ENCODE measurements at regions not wholly inside any gene's neighbourhood (a gene's known extent, or its start where the extent isn't known, plus 50 kb on each side); places are given as distances from the start of the nearest gene placed in this dataset.

- Histone ChIP-seq H3K4me1 (ENCODE audit: control insufficient read depth in 1 of 2, insufficient read depth in 2 of 2, low read length in 2 of 2) (no peaks in the 10 kb centered on the region), H3K27ac (ENCODE audit: low read depth, low read length) (no peak overlapping the region), H3K9ac (ENCODE audit: low read depth in 1 of 2, low read length in 2 of 2) (no peak overlapping the region), H3K36me3 (ENCODE audit: control insufficient read depth in 1 of 2, insufficient read depth in 2 of 2, low read length in 2 of 2) (no peaks in the 10 kb centered on the region), H3K27me3 (ENCODE audit: control insufficient read depth in 1 of 2, insufficient read depth in 2 of 2, low read length in 2 of 2) (no peaks in the 10 kb centered on the region), H3K9me3 (ENCODE audit: control insufficient read depth in 1 of 2, low read length in 2 of 2) (peaks cover 2 to 3% of the 10 kb centered on the region in 2 donors), H3K4me3 (ENCODE audit: low read depth in 1 of 2, low read length in 2 of 2) (no peak overlapping the region)
These were observed 327.9 kb downstream of the EN1 start for GRCh38 chr2:118519511-118519910.

- Histone ChIP-seq H3K4me3 (ENCODE audit: low read depth in 1 of 2, low read length in 2 of 2) (no peak overlapping the region), H3K9ac (ENCODE audit: low read depth in 1 of 2, low read length in 2 of 2) (no peak overlapping the region), H3K36me3 (ENCODE audit: control insufficient read depth in 1 of 2, insufficient read depth in 2 of 2, low read length in 2 of 2) (no peaks in the 10 kb centered on the region), H3K27me3 (ENCODE audit: control insufficient read depth in 1 of 2, insufficient read depth in 2 of 2, low read length in 2 of 2) (peaks cover 0 to 8% of the 10 kb centered on the region in 2 donors), H3K4me1 (ENCODE audit: control insufficient read depth in 1 of 2, insufficient read depth in 2 of 2, low read length in 2 of 2) (no peaks in the 10 kb centered on the region), H3K9me3 (ENCODE audit: control insufficient read depth in 1 of 2, low read length in 2 of 2) (no peaks in the 10 kb centered on the region), H3K27ac (ENCODE audit: low read depth, low read length) (no peak overlapping the region)
These were observed 336.6 kb downstream of the EN1 start for GRCh38 chr2:118510807-118511206.

DNA sequence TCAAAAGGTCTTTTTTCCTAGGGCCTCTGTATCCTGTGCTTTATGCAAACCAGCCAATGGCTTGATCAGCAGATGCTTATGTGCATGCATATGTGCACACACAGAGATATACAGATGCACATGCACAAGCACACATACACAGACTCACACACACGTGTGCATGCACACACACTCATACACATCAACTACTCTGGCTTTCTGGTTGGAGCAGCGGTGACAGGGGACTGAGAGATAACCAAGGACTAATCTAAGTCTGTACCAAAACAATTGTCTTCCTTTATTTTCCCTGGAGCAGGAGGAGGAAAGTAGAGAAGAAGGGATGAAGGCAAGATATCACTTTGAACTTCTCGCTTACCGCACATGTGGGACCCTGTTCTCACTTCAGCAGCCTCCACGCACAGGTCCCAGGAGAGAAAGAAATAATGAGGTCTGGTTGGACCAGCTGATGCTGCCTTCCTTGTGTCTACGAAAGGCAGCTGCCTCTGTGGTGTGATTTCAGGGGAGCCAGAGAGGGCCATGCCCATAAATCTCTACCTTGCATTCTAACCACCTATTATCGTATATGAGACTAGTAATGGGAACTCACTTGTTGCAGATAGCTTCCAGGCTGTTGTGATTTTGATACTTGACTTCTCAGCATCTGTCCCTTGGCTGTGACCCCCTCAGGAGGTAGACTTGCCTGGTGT is 338.0 kb downstream of the EN1 start:
- Histone ChIP-seq H3K27me3 (ENCODE audit: control insufficient read depth in 1 of 2, insufficient read depth in 2 of 2, low read length in 2 of 2) (peaks cover 0 to 8% of the 10 kb centered on the region in 2 donors), H3K27ac (ENCODE audit: low read depth, low read length) (no peak overlapping the region), H3K4me1 (ENCODE audit: control insufficient read depth in 1 of 2, insufficient read depth in 2 of 2, low read length in 2 of 2) (no peaks in the 10 kb centered on the region), H3K4me3 (ENCODE audit: low read depth in 1 of 2, low read length in 2 of 2) (no peak overlapping the region), H3K36me3 (ENCODE audit: control insufficient read depth in 1 of 2, insufficient read depth in 2 of 2, low read length in 2 of 2) (no peaks in the 10 kb centered on the region), H3K9me3 (ENCODE audit: control insufficient read depth in 1 of 2, low read length in 2 of 2) (no peaks in the 10 kb centered on the region), H3K9ac (ENCODE audit: low read depth in 1 of 2, low read length in 2 of 2) (no peak overlapping the region)

DNA sequence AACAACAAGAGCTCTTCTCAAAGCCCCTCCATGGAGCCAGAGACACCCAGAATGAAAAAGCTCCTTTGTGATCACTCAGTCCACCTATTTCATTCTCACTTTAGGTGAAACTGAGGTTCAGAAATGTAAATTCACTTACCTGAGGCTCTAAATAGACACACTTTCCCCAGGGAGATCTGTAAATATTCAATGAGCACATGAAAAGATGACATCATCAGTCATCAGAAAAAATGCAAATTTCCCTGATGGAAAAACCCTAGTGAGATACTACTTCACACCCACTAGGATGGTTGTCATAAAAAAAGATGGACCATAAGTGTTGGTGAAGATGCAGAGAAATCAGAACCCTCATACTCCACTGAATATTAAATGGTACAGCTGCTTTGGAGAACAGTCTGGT is 339.2 kb downstream of the EN1 start:
- Histone ChIP-seq H3K36me3 (ENCODE audit: control insufficient read depth in 1 of 2, insufficient read depth in 2 of 2, low read length in 2 of 2) (no peaks in the 10 kb centered on the region), H3K27me3 (ENCODE audit: control insufficient read depth in 1 of 2, insufficient read depth in 2 of 2, low read length in 2 of 2) (peaks cover 0 to 8% of the 10 kb centered on the region in 2 donors), H3K4me1 (ENCODE audit: control insufficient read depth in 1 of 2, insufficient read depth in 2 of 2, low read length in 2 of 2) (no peaks in the 10 kb centered on the region), H3K9me3 (ENCODE audit: control insufficient read depth in 1 of 2, low read length in 2 of 2) (no peaks in the 10 kb centered on the region), H3K4me3 (ENCODE audit: low read depth in 1 of 2, low read length in 2 of 2) (no peak overlapping the region), H3K9ac (ENCODE audit: low read depth in 1 of 2, low read length in 2 of 2) (no peak overlapping the region), H3K27ac (ENCODE audit: low read depth, low read length) (no peak overlapping the region)

GRCh38 chr2:118505436-118505835 is 342.0 kb downstream of the EN1 start:
- Histone ChIP-seq H3K27ac (ENCODE audit: low read depth, low read length) (no peak overlapping the region), H3K9me3 (ENCODE audit: control insufficient read depth in 1 of 2, low read length in 2 of 2) (no peaks in the 10 kb centered on the region), H3K9ac (ENCODE audit: low read depth in 1 of 2, low read length in 2 of 2) (no peak overlapping the region), H3K27me3 (ENCODE audit: control insufficient read depth in 1 of 2, insufficient read depth in 2 of 2, low read length in 2 of 2) (peaks cover 0 to 5% of the 10 kb centered on the region in 2 donors), H3K36me3 (ENCODE audit: control insufficient read depth in 1 of 2, insufficient read depth in 2 of 2, low read length in 2 of 2) (no peaks in the 10 kb centered on the region), H3K4me3 (ENCODE audit: low read depth in 1 of 2, low read length in 2 of 2) (no peak overlapping the region), H3K4me1 (ENCODE audit: control insufficient read depth in 1 of 2, insufficient read depth in 2 of 2, low read length in 2 of 2) (no peaks in the 10 kb centered on the region)

DNA sequence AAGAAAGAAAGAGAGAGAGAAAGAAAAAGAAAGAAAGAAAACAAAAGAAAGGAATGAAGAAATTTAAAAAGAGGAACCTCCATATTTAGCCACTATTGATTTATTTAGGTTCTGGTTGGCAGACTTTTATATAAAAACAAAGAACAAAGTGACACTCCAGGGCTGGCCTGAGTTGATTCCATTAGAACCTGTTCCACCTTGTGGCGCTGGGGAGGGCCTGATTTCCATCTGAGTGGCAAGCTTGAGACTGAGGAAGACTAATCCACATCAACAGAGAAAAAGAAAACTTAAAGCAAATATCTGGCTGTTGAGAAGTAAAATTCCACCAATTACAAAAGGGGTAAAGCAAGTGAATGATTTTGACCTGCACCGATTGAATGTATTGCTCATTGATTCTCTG is 345.3 kb downstream of the EN1 start:
- H3K36me3 ChIP-seq (ENCODE audit: control insufficient read depth in 1 of 2, insufficient read depth in 2 of 2, low read length in 2 of 2), result no peaks in the 10 kb centered on the region
- H3K9ac ChIP-seq (ENCODE audit: low read depth in 1 of 2, low read length in 2 of 2), result no peak overlapping the region
- no peaks in the 10 kb centered on the region for H3K9me3 ChIP-seq (ENCODE audit: control insufficient read depth in 1 of 2, low read length in 2 of 2)
- no peaks in the 10 kb centered on the region for H3K4me1 ChIP-seq (ENCODE audit: control insufficient read depth in 1 of 2, insufficient read depth in 2 of 2, low read length in 2 of 2)
- H3K27ac ChIP-seq (ENCODE audit: low read depth, low read length), result no peak overlapping the region
- no peaks in the 10 kb centered on the region for H3K27me3 ChIP-seq (ENCODE audit: control insufficient read depth in 1 of 2, insufficient read depth in 2 of 2, low read length in 2 of 2)
- no peak overlapping the region for H3K4me3 ChIP-seq (ENCODE audit: low read depth in 1 of 2, low read length in 2 of 2)

DNA sequence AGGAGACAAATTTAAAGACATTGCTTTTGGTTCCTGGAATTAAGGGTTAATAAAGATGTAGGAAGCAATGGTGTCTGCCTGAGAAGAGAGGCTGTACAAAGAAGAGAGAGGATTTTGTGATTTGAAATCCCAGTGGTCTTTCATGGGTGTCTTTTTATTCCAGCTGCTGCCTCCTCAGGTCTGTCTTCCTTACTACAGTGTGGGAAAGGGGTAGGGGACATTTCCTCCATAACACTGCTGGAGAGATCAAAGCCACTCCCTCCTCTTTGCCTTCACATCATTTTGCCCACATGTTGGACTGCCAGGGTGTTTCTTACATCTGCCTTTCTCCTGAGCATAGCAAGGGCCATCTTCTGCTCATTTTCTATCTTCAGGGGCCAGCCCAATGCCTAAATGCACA is 348.5 kb downstream of the EN1 start:
- no peak overlapping the region for H3K4me3 ChIP-seq (ENCODE audit: low read depth in 1 of 2, low read length in 2 of 2)
- H3K9me3 ChIP-seq (ENCODE audit: control insufficient read depth in 1 of 2, low read length in 2 of 2), result no peaks in the 10 kb centered on the region
- no peaks in the 10 kb centered on the region for H3K36me3 ChIP-seq (ENCODE audit: control insufficient read depth in 1 of 2, insufficient read depth in 2 of 2, low read length in 2 of 2)
- no peak overlapping the region for H3K9ac ChIP-seq (ENCODE audit: low read depth in 1 of 2, low read length in 2 of 2)
- no peak overlapping the region for H3K27ac ChIP-seq (ENCODE audit: low read depth, low read length)
- no peaks in the 10 kb centered on the region for H3K4me1 ChIP-seq (ENCODE audit: control insufficient read depth in 1 of 2, insufficient read depth in 2 of 2, low read length in 2 of 2)
- H3K27me3 ChIP-seq (ENCODE audit: control insufficient read depth in 1 of 2, insufficient read depth in 2 of 2, low read length in 2 of 2), result no peaks in the 10 kb centered on the region

GRCh38 chr2:118496870-118497611 is 350.4 kb downstream of the EN1 start:
- Histone ChIP-seq H3K9ac (ENCODE audit: low read depth in 1 of 2, low read length in 2 of 2) (no peak overlapping the region), H3K4me3 (ENCODE audit: low read depth in 1 of 2, low read length in 2 of 2) (no peak overlapping the region), H3K27me3 (ENCODE audit: control insufficient read depth in 1 of 2, insufficient read depth in 2 of 2, low read length in 2 of 2) (no peaks in the 10 kb centered on the region), H3K36me3 (ENCODE audit: control insufficient read depth in 1 of 2, insufficient read depth in 2 of 2, low read length in 2 of 2) (no peaks in the 10 kb centered on the region), H3K4me1 (ENCODE audit: control insufficient read depth in 1 of 2, insufficient read depth in 2 of 2, low read length in 2 of 2) (no peaks in the 10 kb centered on the region), H3K9me3 (ENCODE audit: control insufficient read depth in 1 of 2, low read length in 2 of 2) (peaks cover 0 to 3% of the 10 kb centered on the region in 2 donors), H3K27ac (ENCODE audit: low read depth, low read length) (no peak overlapping the region)

GRCh38 chr2:118496467-118496866 is 351.0 kb downstream of the EN1 start:
- H3K27ac ChIP-seq (ENCODE audit: low read depth, low read length), result no peak overlapping the region
- no peaks in the 10 kb centered on the region for H3K27me3 ChIP-seq (ENCODE audit: control insufficient read depth in 1 of 2, insufficient read depth in 2 of 2, low read length in 2 of 2)
- peaks cover 0 to 3% of the 10 kb centered on the region in 2 donors for H3K9me3 ChIP-seq (ENCODE audit: control insufficient read depth in 1 of 2, low read length in 2 of 2)
- H3K4me3 ChIP-seq (ENCODE audit: low read depth in 1 of 2, low read length in 2 of 2), result no peak overlapping the region
- H3K9ac ChIP-seq (ENCODE audit: low read depth in 1 of 2, low read length in 2 of 2), result no peak overlapping the region
- H3K36me3 ChIP-seq (ENCODE audit: control insufficient read depth in 1 of 2, insufficient read depth in 2 of 2, low read length in 2 of 2), result no peaks in the 10 kb centered on the region
- H3K4me1 ChIP-seq (ENCODE audit: control insufficient read depth in 1 of 2, insufficient read depth in 2 of 2, low read length in 2 of 2), result no peaks in the 10 kb centered on the region

DNA sequence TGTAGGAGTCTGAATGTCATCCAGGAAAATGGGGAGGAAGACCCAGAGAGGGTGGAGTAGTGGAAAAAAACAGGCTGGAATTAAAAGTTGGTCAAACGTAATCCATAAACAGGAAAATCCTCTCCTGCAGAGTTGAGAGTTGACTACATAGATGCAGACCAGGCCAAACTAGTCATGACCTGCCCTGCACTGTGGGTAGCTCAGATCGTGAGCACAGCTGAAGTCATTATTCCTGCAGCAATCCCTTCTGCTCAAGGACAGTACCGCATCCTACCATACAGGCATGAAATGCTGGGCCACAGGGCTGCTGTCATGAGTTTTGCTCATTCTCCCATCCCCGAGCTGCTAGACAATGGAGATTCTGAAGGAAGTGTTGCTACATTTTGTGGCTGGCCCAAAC is 352.2 kb downstream of the EN1 start:
- H3K27ac ChIP-seq (ENCODE audit: low read depth, low read length), result no peak overlapping the region
- H3K9me3 ChIP-seq (ENCODE audit: control insufficient read depth in 1 of 2, low read length in 2 of 2), result peaks cover 0 to 3% of the 10 kb centered on the region in 2 donors
- H3K4me1 ChIP-seq (ENCODE audit: control insufficient read depth in 1 of 2, insufficient read depth in 2 of 2, low read length in 2 of 2), result no peaks in the 10 kb centered on the region
- H3K4me3 ChIP-seq (ENCODE audit: low read depth in 1 of 2, low read length in 2 of 2), result no peak overlapping the region
- H3K36me3 ChIP-seq (ENCODE audit: control insufficient read depth in 1 of 2, insufficient read depth in 2 of 2, low read length in 2 of 2), result no peaks in the 10 kb centered on the region
- H3K9ac ChIP-seq (ENCODE audit: low read depth in 1 of 2, low read length in 2 of 2), result no peak overlapping the region
- H3K27me3 ChIP-seq (ENCODE audit: control insufficient read depth in 1 of 2, insufficient read depth in 2 of 2, low read length in 2 of 2), result no peaks in the 10 kb centered on the region
